ENCODE measurements at regions not wholly inside any gene's neighbourhood (a gene's known extent, or its start where the extent isn't known, plus 50 kb on each side); places are given as distances from the start of the nearest gene placed in this dataset.

DNA sequence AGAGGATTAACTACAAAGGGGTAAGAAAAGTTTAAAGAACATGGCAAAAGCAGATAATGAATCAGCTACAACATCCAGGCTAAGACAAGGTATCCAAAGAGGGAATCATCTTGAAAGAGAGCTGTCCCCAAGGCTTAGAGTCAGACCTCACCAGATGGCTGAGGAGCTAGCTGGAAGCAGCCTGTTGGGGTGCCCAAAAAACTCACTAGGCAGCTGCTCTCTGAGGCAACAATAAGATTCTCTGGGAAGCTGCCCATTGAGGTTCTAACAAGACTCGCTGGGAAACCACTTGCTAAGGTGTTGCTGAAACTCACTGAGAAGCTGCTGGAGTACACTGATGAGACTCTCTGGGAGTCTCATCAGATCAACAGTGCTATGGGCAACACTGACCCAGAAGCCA is 185.2 kb downstream of the CETN3 start:
- H3K9me1 ChIP-seq (replicated peaks; ENCODE audit: control insufficient read depth, extremely low read depth, insufficient read depth, low read length) = no peaks in the 10 kb centered on the region
- dilution Hi-C loops (cut with MboI; ENCODE audit: extremely low pct_ligation_motif_present, low sequenced_read_pairs) (no loop called here), intact Hi-C loops (cut with micrococcal nuclease) (no loop called here)
- no peaks in the 10 kb centered on the region for H3K27me3 ChIP-seq (ENCODE audit: control insufficient read depth in 2 of 2, insufficient read depth in 2 of 2, low read length in 2 of 2)
- ChIA-PET POLR2A (no interaction called here), CTCF (no interaction called here)
- H3K4me2 ChIP-seq (ENCODE audit: insufficient read depth, low read length) = no peak overlapping the region
- TF ChIP-seq, protein P1, sequence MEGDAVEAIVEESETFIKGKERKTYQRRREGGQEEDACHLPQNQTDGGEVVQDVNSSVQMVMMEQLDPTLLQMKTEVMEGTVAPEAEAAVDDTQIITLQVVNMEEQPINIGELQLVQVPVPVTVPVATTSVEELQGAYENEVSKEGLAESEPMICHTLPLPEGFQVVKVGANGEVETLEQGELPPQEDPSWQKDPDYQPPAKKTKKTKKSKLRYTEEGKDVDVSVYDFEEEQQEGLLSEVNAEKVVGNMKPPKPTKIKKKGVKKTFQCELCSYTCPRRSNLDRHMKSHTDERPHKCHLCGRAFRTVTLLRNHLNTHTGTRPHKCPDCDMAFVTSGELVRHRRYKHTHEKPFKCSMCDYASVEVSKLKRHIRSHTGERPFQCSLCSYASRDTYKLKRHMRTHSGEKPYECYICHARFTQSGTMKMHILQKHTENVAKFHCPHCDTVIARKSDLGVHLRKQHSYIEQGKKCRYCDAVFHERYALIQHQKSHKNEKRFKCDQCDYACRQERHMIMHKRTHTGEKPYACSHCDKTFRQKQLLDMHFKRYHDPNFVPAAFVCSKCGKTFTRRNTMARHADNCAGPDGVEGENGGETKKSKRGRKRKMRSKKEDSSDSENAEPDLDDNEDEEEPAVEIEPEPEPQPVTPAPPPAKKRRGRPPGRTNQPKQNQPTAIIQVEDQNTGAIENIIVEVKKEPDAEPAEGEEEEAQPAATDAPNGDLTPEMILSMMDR (IDR thresholded peaks at IDR 0.05; ENCODE audit: extremely low read depth in 1 of 2, insufficient read depth in 1 of 2, low read depth in 1 of 2, low read length in 2 of 2) = no peak
- TF ChIP-seq GATA2 (IDR thresholded peaks at IDR 0.05; ENCODE audit: insufficient read depth, insufficient read length, low read depth, low read length) = no peak
- TF ChIP-seq MYC (IDR thresholded peaks at IDR 0.05; ENCODE audit: low read depth, low read length) = no peak
- no peak for TF ChIP-seq JUN (IDR thresholded peaks at IDR 0.05; ENCODE audit: borderline replicate concordance, insufficient read depth, insufficient read length, low read depth)
- no peak for TF ChIP-seq EZH2 (IDR thresholded peaks at IDR 0.05; ENCODE audit: borderline replicate concordance, low read depth, low read length, severe bottlenecking)
- TF ChIP-seq, protein P2, sequence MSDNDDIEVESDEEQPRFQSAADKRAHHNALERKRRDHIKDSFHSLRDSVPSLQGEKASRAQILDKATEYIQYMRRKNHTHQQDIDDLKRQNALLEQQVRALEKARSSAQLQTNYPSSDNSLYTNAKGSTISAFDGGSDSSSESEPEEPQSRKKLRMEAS (IDR thresholded peaks at IDR 0.05; ENCODE audit: insufficient read depth, insufficient read length) = no peak
- no peak for TF ChIP-seq FOS (IDR thresholded peaks at IDR 0.05; ENCODE audit: borderline replicate concordance, insufficient read depth, low read length)
- TF ChIP-seq POLR2A (IDR thresholded peaks at IDR 0.05; ENCODE audit: low read depth, low read length) = no peak
- TF ChIP-seq POLR2AphosphoS5 (IDR thresholded peaks at IDR 0.05; ENCODE audit: insufficient read depth, low read depth, low read length) = no peak
- no peak for FAIRE-seq
- no peaks in the 10 kb centered on the region for H4K20me1 ChIP-seq (replicated peaks; ENCODE audit: control insufficient read depth, extremely low read depth, insufficient read depth, low read length)
- H3K9me3 ChIP-seq (replicated peaks; ENCODE audit: control insufficient read depth, insufficient read depth, low read length) = no peaks in the 10 kb centered on the region
- no peak overlapping the region for H3K27ac ChIP-seq (ENCODE audit: insufficient read depth, low read depth, low read length)
- no peaks in the 10 kb centered on the region for H3K36me3 ChIP-seq (ENCODE audit: control insufficient read depth in 2 of 2, extremely low read depth in 1 of 2, insufficient read depth in 2 of 2, low read length in 2 of 2)
- DNase-seq (ENCODE audit: low read depth, low spot score) = no peak
- no peak overlapping the region for H3K9ac ChIP-seq (replicated peaks; ENCODE audit: extremely low read depth, insufficient read depth, low read length)
- no TSS peak for BruUV-seq (replicated peaks)
- no peaks in the 10 kb centered on the region for H3K79me2 ChIP-seq (ENCODE audit: control insufficient read depth, insufficient read depth, low read length)
- peaks cover 27% of the 10 kb centered on the region for H3K4me1 ChIP-seq (ENCODE audit: control insufficient read depth, extremely low read depth, insufficient read depth, low read length)
- H3K4me3 ChIP-seq (replicated peaks in 1 of 3; ENCODE audit: insufficient read depth in 1 of 3, low read depth in 1 of 3, low read length in 3 of 3) = no peak overlapping the region
- H2AFZ ChIP-seq (ENCODE audit: low read depth, low read length) = no peak overlapping the region

Measured in endothelial cell of umbilical vein (primary cell).